Adrenal gland (tissue), 9 donors: ENCODE measurements at regions not wholly inside any gene's neighbourhood (a gene's known extent, or its start where the extent isn't known, plus 50 kb on each side); places are given as distances from the start of the nearest gene placed in this dataset.

Experiments
- DNase-seq, 7 donors: peaks; one replicate each; pipeline ENCODE4 v3.0.0-alpha.2; 2019 to 2020
- H3K27ac ChIP-seq, 5 donors: fragments of 200-600 bp; sonication (generic) in 4 of 5; 1 replicate in 3 of 5; 2 replicates in 2 of 5; pipeline versions ENCODE4 v1.5.1 to v1.8.0; 2016 to 2020; ENCODE audit warnings: mild to moderate bottlenecking in 1 of 5
- H3K27me3 ChIP-seq: fragments of 200-600 bp; 2 replicates; pipeline ENCODE4 v1.8.0; 2021
- H3K36me3 ChIP-seq, 2 donors: fragments of 200-600 bp; replicated peaks in 1 of 2; 1 replicate in 1 of 2; 2 replicates in 1 of 2; pipeline versions ENCODE4 v1.5.1 to v1.8.0; 2018 to 2022
- H3K4me1 ChIP-seq, 2 donors: fragments of 200-600 bp; replicated peaks in 1 of 2; 1 replicate in 1 of 2; 2 replicates in 1 of 2; pipeline versions ENCODE4 v1.5.1 to v1.8.0; 2018 to 2021
- H3K4me3 ChIP-seq, 4 donors: fragments of 200-600 bp; sonication (generic) in 3 of 4; one replicate each; pipeline ENCODE4 v1.5.1; 2016 to 2018
- H3K9me3 ChIP-seq, 3 donors: fragments of 200-600 bp; sonication (generic) in 1 of 3; replicated peaks in 1 of 3; 1 replicate in 2 of 3; 2 replicates in 1 of 3; pipeline versions ENCODE4 v1.5.1 to v1.8.0; 2016 to 2021
- POLR2A ChIP-seq, 2 donors: fragments of 450-650 bp; IDR thresholded peaks; one replicate each; pipeline ENCODE4 v1.6.1; 2017; ENCODE audit warnings: antibody characterized with exemption in 2 of 2, mild to moderate bottlenecking in 2 of 2, moderate library complexity in 1 of 2
- WGBS, 4 donors: extraction: QIAGEN DNeasy Blood & Tissue Kit in 2 of 4; methylation state at CpG; one replicate each; pipeline versions ENCODE4 v1.1.5 to v1.1.7; 2013 to 2017; 5-methylcytosine and 5-hydroxymethylcytosine counted together
- intact Hi-C, 2 donors: fragments of 100-400 bp; cut with DNase I; formaldehyde crosslinking; loops; one replicate each; pipeline versions ENCODE4 v1.14.1 to v1.15.0; 2022 to 2023
- TF ChIP-seq, protein P1 (sequence below), 6 experiments: fragments of 450-650 bp in 4 of 6; fragments of 200-600 bp in 2 of 6; sonication (generic) in 1 of 6; IDR thresholded peaks; 1 replicate in 5 of 6; 2 replicates in 1 of 6; pipeline versions ENCODE4 v1.5.1 to v1.8.0; 2016 to 2021; ENCODE audit warnings: antibody characterized with exemption in 6 of 6, mild to moderate bottlenecking in 2 of 6, moderate library complexity in 1 of 6
- donor health status: healthy with polysubstance abuse.
- donor health status: Bipolar disorder and iron deficiency.
- donor health status: DM: yes; HTN: yes; CAD: no.
- donor health status: DM: no; HTN: no; CAD: no.
- donor health status: DM: no; HTN: no; CAD: no.

DNA sequence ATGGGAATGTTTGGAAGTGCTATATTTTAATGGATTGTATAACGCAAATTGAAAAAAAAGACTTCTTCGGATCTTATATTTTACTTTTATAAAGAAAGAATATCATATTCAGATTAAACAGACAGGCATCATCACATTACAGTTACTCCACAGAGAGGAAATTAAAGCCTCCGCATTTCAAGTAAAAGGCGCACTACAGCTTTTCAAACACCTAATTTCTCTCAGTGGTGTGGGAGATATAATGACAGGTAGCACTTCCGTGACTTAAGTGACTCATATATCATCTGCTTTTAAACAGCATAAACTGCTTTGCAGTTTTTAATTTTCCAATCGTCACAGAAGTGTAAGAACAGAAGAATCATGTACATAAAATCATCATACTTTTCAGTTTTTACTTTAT, 751.4 kb downstream of the FSCB start:
- WGBS, 4 donors, result 81 to 84% (median 83%) methylated on average over 6 of the region's 6 CpGs
- Histone ChIP-seq H3K27ac (no peak overlapping the region), H3K4me1 (no peaks in the 10 kb centered on the region), H3K9me3 (no peaks in the 10 kb centered on the region), H3K36me3 (no peaks in the 10 kb centered on the region), H3K27me3 (no peaks in the 10 kb centered on the region), H3K4me3 (no peak overlapping the region)
- DNase-seq, result no peak
- intact Hi-C loops, result no loop called here
- TF ChIP-seq, protein P1, sequence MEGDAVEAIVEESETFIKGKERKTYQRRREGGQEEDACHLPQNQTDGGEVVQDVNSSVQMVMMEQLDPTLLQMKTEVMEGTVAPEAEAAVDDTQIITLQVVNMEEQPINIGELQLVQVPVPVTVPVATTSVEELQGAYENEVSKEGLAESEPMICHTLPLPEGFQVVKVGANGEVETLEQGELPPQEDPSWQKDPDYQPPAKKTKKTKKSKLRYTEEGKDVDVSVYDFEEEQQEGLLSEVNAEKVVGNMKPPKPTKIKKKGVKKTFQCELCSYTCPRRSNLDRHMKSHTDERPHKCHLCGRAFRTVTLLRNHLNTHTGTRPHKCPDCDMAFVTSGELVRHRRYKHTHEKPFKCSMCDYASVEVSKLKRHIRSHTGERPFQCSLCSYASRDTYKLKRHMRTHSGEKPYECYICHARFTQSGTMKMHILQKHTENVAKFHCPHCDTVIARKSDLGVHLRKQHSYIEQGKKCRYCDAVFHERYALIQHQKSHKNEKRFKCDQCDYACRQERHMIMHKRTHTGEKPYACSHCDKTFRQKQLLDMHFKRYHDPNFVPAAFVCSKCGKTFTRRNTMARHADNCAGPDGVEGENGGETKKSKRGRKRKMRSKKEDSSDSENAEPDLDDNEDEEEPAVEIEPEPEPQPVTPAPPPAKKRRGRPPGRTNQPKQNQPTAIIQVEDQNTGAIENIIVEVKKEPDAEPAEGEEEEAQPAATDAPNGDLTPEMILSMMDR (IDR thresholded peaks at IDR 0.05), result no peak
- TF ChIP-seq POLR2A (IDR thresholded peaks at IDR 0.05), result no peak

DNA sequence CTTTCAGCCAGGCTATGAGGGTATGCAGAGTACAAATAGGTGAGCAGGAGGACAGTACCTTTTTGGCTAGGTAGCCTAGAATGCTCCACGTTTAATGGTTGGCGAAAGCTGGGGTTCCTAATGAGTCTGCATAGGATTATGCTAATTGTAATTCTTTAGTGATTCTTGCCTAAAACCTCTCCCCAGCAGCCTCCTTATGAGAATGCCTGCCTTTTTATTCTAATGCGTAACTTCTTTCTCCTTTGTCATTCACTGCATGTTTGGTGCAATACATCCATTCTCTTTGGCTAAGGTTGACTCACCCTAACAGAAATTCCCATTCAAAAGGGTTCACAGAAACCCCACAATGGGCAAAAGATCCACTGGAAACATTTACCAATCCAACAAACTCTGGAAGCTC, 752.2 kb downstream of the FSCB start:
- WGBS, 4 donors, result 85 to 93% (median 91%) methylated on average over 3 of the region's 3 CpGs
- H3K9me3 ChIP-seq, result no peaks in the 10 kb centered on the region
- no peak for DNase-seq
- H3K36me3 ChIP-seq, result no peaks in the 10 kb centered on the region
- intact Hi-C loops, result no loop called here
- H3K27ac ChIP-seq, result no peak overlapping the region
- no peaks in the 10 kb centered on the region for H3K27me3 ChIP-seq
- TF ChIP-seq POLR2A (IDR thresholded peaks at IDR 0.05), result no peak
- TF ChIP-seq, protein P1 (IDR thresholded peaks at IDR 0.05), result no peak
- no peak overlapping the region for H3K4me3 ChIP-seq
- no peaks in the 10 kb centered on the region for H3K4me1 ChIP-seq

DNA sequence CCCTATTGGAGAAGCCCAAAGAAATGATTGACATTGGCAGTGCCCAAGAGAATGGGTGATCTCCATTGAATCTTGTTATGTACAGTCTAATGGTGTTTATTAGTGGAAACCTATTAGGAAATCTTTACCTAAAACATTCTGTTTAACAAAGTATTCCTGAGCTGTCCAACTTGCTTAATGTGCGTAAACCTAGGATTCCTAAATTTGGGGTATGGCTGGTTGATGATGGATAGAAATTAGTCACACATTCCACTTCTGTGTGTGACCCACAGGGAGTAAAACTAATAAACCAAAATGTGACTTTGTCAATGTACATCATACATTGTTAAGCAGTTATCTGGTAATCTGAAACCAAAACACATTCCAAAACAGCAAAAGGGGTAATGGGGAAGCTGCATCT, 761.3 kb downstream of the FSCB start:
- TF ChIP-seq, protein P1 (IDR thresholded peaks at IDR 0.05), result no peak
- TF ChIP-seq POLR2A (IDR thresholded peaks at IDR 0.05), result no peak
- no peaks in the 10 kb centered on the region for H3K27me3 ChIP-seq
- 91 to 97% (median 93%) methylated on average over 1 of the region's 1 CpG for WGBS, 4 donors
- intact Hi-C loops, result no loop called here
- no peak for DNase-seq
- H3K4me3 ChIP-seq, result no peak overlapping the region
- no peaks in the 10 kb centered on the region for H3K36me3 ChIP-seq
- no peaks in the 10 kb centered on the region for H3K4me1 ChIP-seq
- H3K27ac ChIP-seq, result no peak overlapping the region
- H3K9me3 ChIP-seq, result no peaks in the 10 kb centered on the region

DNA sequence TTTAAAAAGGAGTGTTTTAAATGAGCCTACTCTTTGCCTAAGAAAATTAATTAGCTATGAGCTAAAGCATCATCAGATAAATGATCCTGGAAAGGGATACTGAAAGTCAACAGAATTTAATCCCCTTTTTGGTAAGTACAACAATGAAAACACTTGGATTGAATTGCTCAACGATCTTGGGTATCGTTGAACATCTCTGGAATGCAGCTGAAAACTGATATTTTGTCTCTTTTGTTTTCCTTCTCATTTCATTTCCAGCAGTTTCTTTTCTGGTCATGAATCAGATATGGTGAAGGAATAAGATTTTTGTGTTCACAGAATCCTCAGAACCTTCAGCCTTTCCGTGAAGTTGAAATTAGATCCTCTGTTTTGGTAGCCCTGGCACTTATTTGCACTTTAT, 771.2 kb downstream of the FSCB start:
- intact Hi-C loops, result no loop called here
- Histone ChIP-seq H3K27me3 (no peaks in the 10 kb centered on the region), H3K36me3 (no peaks in the 10 kb centered on the region), H3K27ac (no peak overlapping the region), H3K4me3 (no peak overlapping the region), H3K9me3 (no peaks in the 10 kb centered on the region), H3K4me1 (no peaks in the 10 kb centered on the region)
- DNase-seq, result no peak
- TF ChIP-seq POLR2A (IDR thresholded peaks at IDR 0.05), result no peak
- TF ChIP-seq, protein P1 (IDR thresholded peaks at IDR 0.05), result no peak
- 50 to 64% (median 59%) methylated on average over 3 of the region's 3 CpGs for WGBS, 4 donors
